Fibroblast of skin of right biceps (primary cell): ENCODE measurements at regions not wholly inside any gene's neighbourhood (a gene's known extent, or its start where the extent isn't known, plus 50 kb on each side); places are given as distances from the start of the nearest gene placed in this dataset.
"Not testable (repeated sequence)": the region's sequence is repeated elsewhere in the genome, so short reads cannot be mapped to it uniquely, and the experiment has no call there.

ENCODE experiments used
- DNase-seq: peaks from one replicate; pipeline ENCODE4 v3.0.0-alpha.2; 2013

DNA sequence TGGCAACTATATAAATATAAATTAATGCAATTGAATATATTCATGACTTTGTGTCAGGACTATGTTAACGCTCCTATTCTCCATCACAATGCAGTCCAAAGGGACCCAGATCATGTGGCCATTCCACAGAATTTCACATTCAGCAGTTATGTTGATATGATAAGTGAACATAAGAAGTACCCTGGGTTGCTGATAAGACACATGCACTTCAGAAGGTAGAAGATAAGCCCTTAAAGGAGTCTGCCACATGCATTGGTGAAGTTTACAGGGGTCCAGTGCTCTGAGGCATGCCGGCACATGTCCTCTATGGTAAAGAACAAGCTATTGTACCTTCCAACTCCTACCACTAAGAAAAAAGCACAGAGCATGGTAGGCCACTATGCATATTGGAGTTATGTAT, 76.4 kb downstream of the PHAX start:
- no peak for DNase-seq

DNA sequence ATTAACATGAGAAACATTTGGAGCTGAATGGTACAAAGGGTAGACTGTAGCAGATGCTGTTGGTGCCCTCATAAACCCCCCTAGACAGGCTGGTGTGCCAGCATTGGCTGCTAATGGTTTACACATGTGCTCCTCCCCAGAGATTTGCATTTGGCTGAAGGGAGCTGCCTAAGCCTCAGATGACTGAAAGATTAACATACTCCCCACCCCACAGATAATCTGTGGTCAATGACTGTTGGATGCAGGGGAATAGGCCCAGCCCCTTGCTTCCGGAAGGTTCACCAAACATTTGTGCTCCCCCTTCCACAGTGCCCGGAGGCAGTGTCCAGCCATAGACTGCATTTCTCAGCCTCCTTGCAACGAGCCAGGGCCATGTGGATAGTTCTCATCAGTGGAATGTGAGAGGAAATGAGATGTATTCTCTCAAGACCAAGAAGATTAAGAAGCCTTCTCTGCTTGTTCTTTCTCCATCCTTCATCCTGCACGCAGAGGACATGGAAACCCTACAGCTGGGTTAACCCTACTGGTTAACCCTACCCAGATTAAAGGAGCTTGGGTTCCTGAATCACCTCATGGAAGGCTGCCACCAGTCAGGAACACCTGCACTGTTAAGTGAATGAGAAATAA, 79.6 kb downstream of the PHAX start:
- peak; percentile 56 for DNase-seq

DNA sequence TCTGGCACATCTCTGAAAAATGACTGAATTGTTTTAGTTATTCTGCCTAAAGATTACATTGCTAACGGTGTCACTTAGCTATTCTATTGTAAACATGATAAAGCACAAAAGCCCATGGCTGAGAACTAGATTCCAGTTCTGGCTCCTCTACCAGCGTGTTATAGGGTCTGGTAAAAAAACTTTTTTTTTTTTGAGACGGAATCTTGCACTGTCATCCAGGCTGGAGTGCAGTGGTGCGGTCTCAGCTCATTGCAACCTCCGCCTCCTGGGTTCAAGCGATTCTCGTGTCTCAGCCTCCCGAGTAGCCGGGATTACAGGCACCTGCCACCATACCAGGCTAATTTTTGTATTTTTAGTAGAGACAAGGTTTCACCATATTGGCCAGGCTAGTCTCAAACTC, 80.6 kb downstream of the PHAX start:
- not testable (repeated sequence) for DNase-seq

- DNase-seq = no peak
Observed at GRCh38 chr5:126681970-126682369, 81.2 kb downstream of the PHAX start.

DNA sequence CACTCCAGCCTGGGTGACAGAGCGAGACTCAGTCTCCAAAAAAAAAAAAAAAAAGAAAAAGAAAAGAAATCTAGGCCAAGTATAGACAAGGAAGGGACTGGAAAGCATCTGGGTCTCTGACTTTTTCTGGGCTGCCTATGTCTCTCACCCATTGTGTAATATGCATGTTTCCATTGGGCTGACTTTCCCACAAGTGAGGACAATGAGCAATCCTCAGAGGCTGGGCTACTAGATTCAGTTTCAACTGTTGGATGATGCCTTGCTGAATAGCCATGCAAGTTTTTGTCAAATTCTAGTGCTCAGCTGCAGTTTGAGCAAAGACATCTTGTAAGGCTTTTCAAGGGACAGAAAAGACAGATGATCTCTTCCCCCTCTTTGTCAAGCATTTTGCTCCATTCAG, 82.1 kb downstream of the PHAX start:
- no peak for DNase-seq

DNA sequence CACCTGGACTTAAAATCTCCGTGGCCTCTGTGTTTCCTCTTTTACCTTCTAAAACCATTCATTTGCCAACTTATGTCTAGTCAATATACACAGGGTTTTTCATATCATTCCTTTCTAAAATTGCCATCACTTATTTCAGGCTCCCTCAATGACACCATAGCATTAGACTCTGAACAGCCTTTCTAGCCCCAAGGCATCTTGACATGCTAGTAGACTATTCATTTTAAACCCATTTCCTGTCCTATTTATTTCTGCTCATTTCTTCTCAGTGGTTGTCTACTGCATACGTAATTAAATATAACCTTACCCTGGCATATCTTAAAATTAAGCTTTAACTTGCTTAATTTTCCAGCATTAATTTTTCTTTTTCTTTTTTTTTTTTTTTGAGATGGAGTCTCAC, 83.2 kb downstream of the PHAX start:
- DNase-seq = no peak

DNA sequence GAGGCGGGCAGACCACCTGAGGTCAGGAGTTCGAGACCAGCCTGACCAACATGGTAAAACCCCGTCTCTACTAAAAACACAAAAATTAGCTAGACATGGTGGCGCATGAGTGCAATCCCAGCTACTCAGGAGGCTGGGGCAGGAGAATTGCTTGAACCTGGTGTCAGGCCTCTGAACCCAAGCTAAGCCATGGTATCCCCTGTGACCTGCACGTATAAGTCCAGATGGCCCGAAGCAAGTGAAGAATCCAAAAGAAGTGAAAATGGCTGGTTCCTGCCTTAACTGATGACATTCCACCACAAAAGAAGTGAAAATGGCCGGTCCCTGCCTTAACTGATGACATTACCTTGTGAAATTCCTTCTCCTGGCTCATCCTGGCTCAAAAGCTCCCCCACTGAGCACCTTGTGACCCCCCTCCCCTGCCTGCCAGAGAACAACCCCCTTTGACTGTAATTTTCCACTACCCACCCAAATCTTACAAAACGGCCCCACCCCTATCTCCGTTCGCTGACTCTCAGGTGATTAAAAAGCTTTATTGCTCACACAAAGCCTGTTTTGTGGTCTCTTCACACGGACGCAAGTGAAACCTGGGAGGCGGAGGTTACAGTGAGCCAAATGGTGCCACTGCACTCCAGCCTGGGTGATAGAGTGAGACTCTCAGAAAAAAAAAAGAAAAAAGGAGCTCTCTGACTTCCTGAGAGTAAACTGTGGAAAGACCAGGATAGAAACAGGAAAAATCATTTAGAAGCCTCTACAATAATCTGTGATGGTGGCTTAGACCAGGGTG, 84.1 kb downstream of the PHAX start:
- not testable (repeated sequence) for DNase-seq

GRCh38 chr5:126686451-126687126, 85.8 kb downstream of the PHAX start:
- no peak for DNase-seq

DNA sequence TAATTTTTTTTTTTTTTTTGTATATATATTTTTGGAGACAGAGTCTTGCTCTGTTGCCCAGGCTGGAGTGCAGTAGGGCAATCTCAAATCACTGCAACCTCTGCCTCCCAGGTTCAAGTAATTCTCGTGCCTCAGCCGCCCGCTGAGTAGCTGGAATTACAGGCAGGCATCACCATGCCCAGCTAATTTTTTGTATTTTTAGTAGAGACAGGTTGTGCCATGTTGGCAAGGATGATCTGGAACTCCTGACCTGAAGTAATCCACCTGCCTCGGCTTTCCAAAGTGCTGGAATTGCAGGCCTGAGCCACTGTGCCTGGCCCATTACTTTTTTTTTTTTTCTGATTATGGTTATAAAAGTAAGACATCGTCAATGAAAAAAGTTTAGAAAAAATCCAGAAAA, 84.0 kb upstream of the LMNB1 start:
- DNase-seq = no peak

DNA sequence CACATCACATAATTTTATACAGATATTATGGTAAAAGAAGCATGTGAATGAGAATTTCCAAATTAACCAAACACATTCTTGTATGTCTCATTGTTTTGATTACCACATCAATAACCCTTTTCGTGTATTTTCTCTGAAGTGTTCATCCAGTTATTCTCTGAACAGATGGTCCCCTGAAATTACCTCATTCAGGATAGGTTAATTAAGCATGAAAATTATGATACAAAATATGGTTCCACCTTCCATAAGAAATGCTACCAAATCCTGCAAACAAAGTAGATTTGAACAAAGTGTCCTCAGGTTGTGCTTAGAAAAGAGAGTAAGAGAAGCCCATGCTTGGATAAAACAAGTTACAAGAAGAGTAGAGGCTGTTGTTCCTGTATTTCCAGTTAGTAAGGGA, 83.1 kb upstream of the LMNB1 start:
- no peak for DNase-seq

- peak; percentile 37 for DNase-seq
Observed at GRCh38 chr5:126694403-126694802, 82.5 kb upstream of the LMNB1 start.

DNA sequence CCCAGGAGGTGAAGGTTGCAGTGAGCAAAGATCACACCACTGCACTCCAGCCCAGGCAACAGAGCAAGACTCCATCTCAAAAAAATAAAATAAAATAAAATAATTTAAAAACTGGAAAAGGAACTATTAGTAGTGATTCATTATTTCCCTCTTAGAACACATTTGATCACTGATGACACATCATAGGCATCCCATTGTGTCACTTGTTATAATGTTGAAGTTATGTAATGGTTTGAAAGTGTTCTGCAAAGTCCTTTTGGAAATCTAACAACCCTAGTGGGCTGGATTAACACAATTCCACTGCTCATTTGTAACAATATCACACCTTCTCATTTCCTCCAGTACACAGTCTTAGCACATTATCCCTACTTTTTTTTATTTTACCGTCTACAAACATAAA, 81.8 kb upstream of the LMNB1 start:
- DNase-seq = peak; percentile 21

GRCh38 chr5:126707080-126707479, 69.9 kb upstream of the LMNB1 start:
- DNase-seq = no peak

DNA sequence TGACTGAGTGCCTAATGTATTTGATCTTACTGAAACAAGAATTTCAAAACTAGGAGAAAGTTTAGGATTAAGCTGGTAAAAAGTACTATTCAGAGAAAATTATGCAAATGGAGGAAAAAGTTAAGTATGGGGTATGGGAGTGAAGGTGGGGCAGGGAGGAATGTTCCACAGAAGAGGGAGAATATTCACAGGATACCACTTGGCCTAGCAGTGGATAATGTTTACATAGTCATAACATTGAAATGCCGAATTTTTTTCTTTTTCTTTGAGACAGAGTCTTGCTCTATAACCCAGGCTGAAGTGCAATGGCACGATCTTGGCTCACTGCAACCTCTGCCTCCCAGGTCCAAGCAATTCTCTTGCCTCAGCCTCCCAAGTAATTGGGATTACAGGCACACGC, 61.2 kb upstream of the LMNB1 start:
- no peak for DNase-seq

- DNase-seq = no peak
Observed at GRCh38 chr5:126716861-126717260, 60.1 kb upstream of the LMNB1 start.

- DNase-seq = peak; percentile 37
Observed at GRCh38 chr5:126718236-126718868, 58.6 kb upstream of the LMNB1 start.

DNA sequence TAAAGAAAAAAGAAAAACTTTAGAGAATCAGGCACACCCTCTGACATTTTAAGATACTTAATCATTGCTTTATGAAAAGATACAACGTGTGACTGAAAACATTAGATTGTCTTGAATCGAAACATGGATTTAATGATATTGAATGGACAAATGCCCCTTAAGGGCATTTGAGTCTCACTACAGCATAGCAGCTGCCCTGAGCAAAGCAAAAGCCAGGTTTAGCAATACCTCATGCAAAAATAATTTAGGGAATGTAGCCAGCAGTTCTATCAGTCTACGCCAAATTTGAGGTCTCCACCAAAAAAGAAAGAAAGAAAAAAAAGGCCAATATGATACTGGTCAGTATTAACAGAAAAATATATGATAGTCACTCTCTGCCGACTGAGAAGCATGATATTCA, 56.6 kb upstream of the LMNB1 start:
- no peak for DNase-seq

DNA sequence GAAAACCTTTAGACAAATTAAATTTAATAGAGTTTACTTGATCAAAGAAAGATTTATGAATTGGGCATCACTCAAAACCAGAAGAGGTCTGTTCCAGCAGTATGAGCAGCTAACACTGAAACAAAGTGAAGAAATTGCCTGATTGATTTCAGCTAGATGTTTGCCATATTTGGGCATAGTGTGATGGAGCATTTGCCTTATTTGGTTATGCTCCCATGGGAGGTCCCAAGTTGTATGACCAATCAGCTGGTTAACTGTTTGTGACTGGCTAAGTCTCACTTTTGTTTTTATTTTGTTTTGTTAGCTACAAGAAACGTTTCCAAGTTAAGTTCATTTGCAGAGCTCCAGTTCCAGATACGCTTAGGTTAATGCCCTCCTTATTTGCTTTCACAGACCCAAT, 53.3 kb upstream of the LMNB1 start:
- DNase-seq = peak; percentile 5
